ENCODE measurements at regions not wholly inside any gene's neighbourhood (a gene's known extent, or its start where the extent isn't known, plus 50 kb on each side); places are given as distances from the start of the nearest gene placed in this dataset.

- Histone ChIP-seq H3K36me3 (ENCODE audit: control insufficient read depth, insufficient read depth, low read length) (no peaks in the 10 kb centered on the region), H3K27me3 (replicated peaks; ENCODE audit: control insufficient read depth, insufficient read depth, low read length) (no peaks in the 10 kb centered on the region), H3K4me3 (replicated peaks; ENCODE audit: low read depth, low read length) (no peak overlapping the region)
- TF ChIP-seq, protein P1, sequence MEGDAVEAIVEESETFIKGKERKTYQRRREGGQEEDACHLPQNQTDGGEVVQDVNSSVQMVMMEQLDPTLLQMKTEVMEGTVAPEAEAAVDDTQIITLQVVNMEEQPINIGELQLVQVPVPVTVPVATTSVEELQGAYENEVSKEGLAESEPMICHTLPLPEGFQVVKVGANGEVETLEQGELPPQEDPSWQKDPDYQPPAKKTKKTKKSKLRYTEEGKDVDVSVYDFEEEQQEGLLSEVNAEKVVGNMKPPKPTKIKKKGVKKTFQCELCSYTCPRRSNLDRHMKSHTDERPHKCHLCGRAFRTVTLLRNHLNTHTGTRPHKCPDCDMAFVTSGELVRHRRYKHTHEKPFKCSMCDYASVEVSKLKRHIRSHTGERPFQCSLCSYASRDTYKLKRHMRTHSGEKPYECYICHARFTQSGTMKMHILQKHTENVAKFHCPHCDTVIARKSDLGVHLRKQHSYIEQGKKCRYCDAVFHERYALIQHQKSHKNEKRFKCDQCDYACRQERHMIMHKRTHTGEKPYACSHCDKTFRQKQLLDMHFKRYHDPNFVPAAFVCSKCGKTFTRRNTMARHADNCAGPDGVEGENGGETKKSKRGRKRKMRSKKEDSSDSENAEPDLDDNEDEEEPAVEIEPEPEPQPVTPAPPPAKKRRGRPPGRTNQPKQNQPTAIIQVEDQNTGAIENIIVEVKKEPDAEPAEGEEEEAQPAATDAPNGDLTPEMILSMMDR (IDR thresholded peaks at IDR 0.05; ENCODE audit: insufficient read depth, low read length, poor library complexity, severe bottlenecking): no peak
- DNase-seq (ENCODE audit: extremely low read depth, insufficient read length): no peak
These were observed 492.5 kb upstream of the SGCD start for GRCh38 chr5:155834271-155834975.

GRCh38 chr5:155836089-155836803, 490.7 kb upstream of the SGCD start:
- Histone ChIP-seq H3K4me3 (replicated peaks; ENCODE audit: low read depth, low read length) (no peak overlapping the region), H3K27me3 (replicated peaks; ENCODE audit: control insufficient read depth, insufficient read depth, low read length) (no peaks in the 10 kb centered on the region), H3K36me3 (ENCODE audit: control insufficient read depth, insufficient read depth, low read length) (no peaks in the 10 kb centered on the region)
- TF ChIP-seq, protein P1 (IDR thresholded peaks at IDR 0.05; ENCODE audit: insufficient read depth, low read length, poor library complexity, severe bottlenecking): no peak
- DNase-seq (ENCODE audit: extremely low read depth, insufficient read length): no peak

DNA sequence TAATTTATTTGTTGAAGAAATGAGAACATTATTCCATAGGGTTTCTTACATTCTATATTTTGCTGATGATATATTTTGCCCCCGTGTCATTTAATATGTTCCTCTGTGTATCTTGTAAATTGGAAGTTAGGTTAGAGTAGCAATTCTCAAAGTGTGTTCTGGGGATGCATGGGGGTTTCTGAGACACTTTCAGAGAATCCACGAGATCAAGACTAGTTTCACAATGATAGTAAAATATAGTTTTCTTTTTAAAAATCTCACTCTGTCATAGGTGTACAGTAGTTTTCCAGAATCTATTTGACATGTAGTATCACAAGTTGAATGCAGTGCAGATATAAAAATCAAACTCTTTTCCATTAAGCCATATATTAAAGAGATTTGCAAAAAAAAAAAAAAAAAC, 488.6 kb upstream of the SGCD start:
- DNase-seq (ENCODE audit: extremely low read depth, insufficient read length): no peak
- H3K4me3 ChIP-seq (replicated peaks; ENCODE audit: low read depth, low read length): no peak overlapping the region
- no peaks in the 10 kb centered on the region for H3K36me3 ChIP-seq (ENCODE audit: control insufficient read depth, insufficient read depth, low read length)
- TF ChIP-seq, protein P1 (IDR thresholded peaks at IDR 0.05; ENCODE audit: insufficient read depth, low read length, poor library complexity, severe bottlenecking): no peak
- H3K27me3 ChIP-seq (replicated peaks; ENCODE audit: control insufficient read depth, insufficient read depth, low read length): no peaks in the 10 kb centered on the region

- H3K27me3 ChIP-seq (replicated peaks; ENCODE audit: control insufficient read depth, insufficient read depth, low read length): no peaks in the 10 kb centered on the region
- H3K36me3 ChIP-seq (ENCODE audit: control insufficient read depth, insufficient read depth, low read length): no peaks in the 10 kb centered on the region
- TF ChIP-seq, protein P1 (IDR thresholded peaks at IDR 0.05; ENCODE audit: insufficient read depth, low read length, poor library complexity, severe bottlenecking): no peak
- no peak overlapping the region for H3K4me3 ChIP-seq (replicated peaks; ENCODE audit: low read depth, low read length)
- peak; percentile 3 for DNase-seq (ENCODE audit: extremely low read depth, insufficient read length)
These were observed 487.5 kb upstream of the SGCD start for GRCh38 chr5:155839251-155840037.

DNA sequence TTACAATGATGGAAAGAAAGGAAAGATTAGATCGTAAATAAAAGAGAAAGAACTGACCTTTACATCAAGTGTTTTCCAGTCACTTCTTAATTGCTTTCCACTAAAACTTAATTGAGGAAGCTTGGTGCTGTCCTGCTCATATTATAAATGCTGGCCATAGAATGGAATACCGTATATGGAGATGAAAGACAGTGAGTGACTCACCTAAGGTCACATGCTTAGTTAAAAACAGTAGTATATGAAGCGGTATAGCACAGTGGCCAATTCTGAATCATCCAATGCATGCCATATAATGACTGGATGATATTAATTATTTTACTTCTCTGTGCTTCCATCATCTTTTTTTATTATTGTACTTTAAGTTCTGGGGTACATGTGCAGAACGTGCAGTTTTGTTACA, 482.4 kb upstream of the SGCD start:
- DNase-seq (ENCODE audit: extremely low read depth, insufficient read length): no peak
- H3K36me3 ChIP-seq (ENCODE audit: control insufficient read depth, insufficient read depth, low read length): no peaks in the 10 kb centered on the region
- H3K4me3 ChIP-seq (replicated peaks; ENCODE audit: low read depth, low read length): no peak overlapping the region
- H3K27me3 ChIP-seq (replicated peaks; ENCODE audit: control insufficient read depth, insufficient read depth, low read length): no peaks in the 10 kb centered on the region
- TF ChIP-seq, protein P1 (IDR thresholded peaks at IDR 0.05; ENCODE audit: insufficient read depth, low read length, poor library complexity, severe bottlenecking): no peak

Data from GM06990 (cell line).